GM23338 (cell line): ENCODE measurements at regions not wholly inside any gene's neighbourhood (a gene's known extent, or its start where the extent isn't known, plus 50 kb on each side); places are given as distances from the start of the nearest gene placed in this dataset.

Experiments used
- CTCF ChIP-seq, 2 experiments: fragments of 200-600 bp in 1 of 2; sonication (generic) in 1 of 2; conservative IDR thresholded peaks; 2 replicates each; pipeline versions ENCODE4 v1.5.1 to v1.6.1; 2016 to 2017; ENCODE audit warnings: antibody characterized with exemption in 2 of 2, low read depth in 2 of 2, mild to moderate bottlenecking in 2 of 2, moderate library complexity in 1 of 2
- EZH2 ChIP-seq: fragments of 200-600 bp; sonication (generic); IDR thresholded peaks from one replicate; pipeline ENCODE4 v1.8.0; 2017; ENCODE audit warnings: antibody characterized with exemption, mild to moderate bottlenecking, low read depth; ENCODE audit not compliant: unreplicated experiment
- EZH2phosphoT487 ChIP-seq: fragments of 200-600 bp; sonication (generic); IDR thresholded peaks from one replicate; pipeline ENCODE4 v1.8.1; 2018; ENCODE audit warnings: antibody characterized with exemption; ENCODE audit not compliant: unreplicated experiment
- POLR2AphosphoS5 ChIP-seq: IDR thresholded peaks from 2 replicates; pipeline ENCODE4 v1.6.1; 2016; ENCODE audit warnings: antibody characterized with exemption, low read depth
- ZNF331 ChIP-seq: fragments of 250-450 bp; sonication (Bioruptor Pico); IDR thresholded peaks from 2 replicates; pipeline ENCODE4 v1.5.0; 2020; ENCODE audit warnings: low read depth, mild to moderate bottlenecking, moderate library complexity
- TF ChIP-seq, protein P1 (sequence below): IDR thresholded peaks from one replicate; pipeline ENCODE4 v1.6.1; 2018; ENCODE audit warnings: antibody characterized with exemption; ENCODE audit not compliant: unreplicated experiment

DNA sequence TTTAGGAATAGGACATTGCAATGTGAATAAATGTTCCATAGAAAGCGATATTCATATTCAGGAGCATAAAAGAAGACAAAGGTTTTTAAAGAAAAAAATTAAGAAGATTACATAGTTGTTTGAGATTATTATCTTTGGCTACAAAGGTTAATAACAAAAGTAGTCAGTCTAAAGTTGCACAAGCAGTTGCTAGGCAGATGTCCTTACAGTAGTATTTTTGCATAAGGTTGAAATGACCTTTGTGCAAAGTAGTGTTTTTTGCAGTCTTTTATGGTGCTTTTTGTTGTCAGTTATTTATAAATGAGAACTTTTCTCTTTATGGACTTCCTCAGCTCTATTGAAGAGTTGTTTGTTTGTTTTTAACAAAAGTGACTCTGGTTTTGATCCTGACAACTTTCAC is 447.8 kb downstream of the AMY1C start:
- TF ChIP-seq, protein P1, sequence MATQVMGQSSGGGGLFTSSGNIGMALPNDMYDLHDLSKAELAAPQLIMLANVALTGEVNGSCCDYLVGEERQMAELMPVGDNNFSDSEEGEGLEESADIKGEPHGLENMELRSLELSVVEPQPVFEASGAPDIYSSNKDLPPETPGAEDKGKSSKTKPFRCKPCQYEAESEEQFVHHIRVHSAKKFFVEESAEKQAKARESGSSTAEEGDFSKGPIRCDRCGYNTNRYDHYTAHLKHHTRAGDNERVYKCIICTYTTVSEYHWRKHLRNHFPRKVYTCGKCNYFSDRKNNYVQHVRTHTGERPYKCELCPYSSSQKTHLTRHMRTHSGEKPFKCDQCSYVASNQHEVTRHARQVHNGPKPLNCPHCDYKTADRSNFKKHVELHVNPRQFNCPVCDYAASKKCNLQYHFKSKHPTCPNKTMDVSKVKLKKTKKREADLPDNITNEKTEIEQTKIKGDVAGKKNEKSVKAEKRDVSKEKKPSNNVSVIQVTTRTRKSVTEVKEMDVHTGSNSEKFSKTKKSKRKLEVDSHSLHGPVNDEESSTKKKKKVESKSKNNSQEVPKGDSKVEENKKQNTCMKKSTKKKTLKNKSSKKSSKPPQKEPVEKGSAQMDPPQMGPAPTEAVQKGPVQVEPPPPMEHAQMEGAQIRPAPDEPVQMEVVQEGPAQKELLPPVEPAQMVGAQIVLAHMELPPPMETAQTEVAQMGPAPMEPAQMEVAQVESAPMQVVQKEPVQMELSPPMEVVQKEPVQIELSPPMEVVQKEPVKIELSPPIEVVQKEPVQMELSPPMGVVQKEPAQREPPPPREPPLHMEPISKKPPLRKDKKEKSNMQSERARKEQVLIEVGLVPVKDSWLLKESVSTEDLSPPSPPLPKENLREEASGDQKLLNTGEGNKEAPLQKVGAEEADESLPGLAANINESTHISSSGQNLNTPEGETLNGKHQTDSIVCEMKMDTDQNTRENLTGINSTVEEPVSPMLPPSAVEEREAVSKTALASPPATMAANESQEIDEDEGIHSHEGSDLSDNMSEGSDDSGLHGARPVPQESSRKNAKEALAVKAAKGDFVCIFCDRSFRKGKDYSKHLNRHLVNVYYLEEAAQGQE, result no peak
- TF ChIP-seq POLR2AphosphoS5, result no peak
- TF ChIP-seq CTCF (conservative IDR thresholded peaks at IDR 0.05; ENCODE audit: low read depth in 2 of 2), result no peak
- no peak for TF ChIP-seq EZH2
- no peak for TF ChIP-seq EZH2phosphoT487
- TF ChIP-seq ZNF331 (CRISPR knock-in tag), result no peak
